ENCODE measurements at regions not wholly inside any gene's neighbourhood (a gene's known extent, or its start where the extent isn't known, plus 50 kb on each side); places are given as distances from the start of the nearest gene placed in this dataset.

- TF ChIP-seq DPF2 (IDR thresholded peaks at IDR 0.05) (peak; percentile 79), RBBP5 (IDR thresholded peaks at IDR 0.05; ENCODE audit: borderline replicate concordance, insufficient read depth, low read length, poor library complexity, severe bottlenecking) (no peak), CC2D1A (IDR thresholded peaks at IDR 0.05) (peak; percentile 18; the same call in 1 of the 2 replicates), ZNF395 (CRISPR knock-in tag; IDR thresholded peaks at IDR 0.05) (no peak), NEUROD1 (IDR thresholded peaks at IDR 0.05; ENCODE audit: borderline replicate concordance, low read depth, low read length, partially characterized antibody) (peak; percentile 14), SIRT6 (IDR thresholded peaks at IDR 0.05; ENCODE audit: low read depth, low read length) (no peak), ZNF561 (CRISPR knock-in tag; conservative IDR thresholded peaks at IDR 0.05) (no peak), TCF7L2 (IDR thresholded peaks at IDR 0.05; ENCODE audit: low read depth, low read length) (no peak), SMARCE1 (IDR thresholded peaks at IDR 0.05) (peak; percentile 77), NCOA1 (IDR thresholded peaks at IDR 0.05; ENCODE audit: low read depth) (no peak), ZNF3 (CRISPR knock-in tag; IDR thresholded peaks at IDR 0.05) (no peak), ZNF764 (CRISPR knock-in tag; IDR thresholded peaks at IDR 0.05; ENCODE audit: low read depth) (no peak), SOX6 (IDR thresholded peaks at IDR 0.05) (peak; percentile 40; the same call in 1 of the 2 replicates), TAL1 (IDR thresholded peaks at IDR 0.05) (0 out of 2 replicates have a peak, but pooled peaks have one; percentile 8), ZNF766 (CRISPR knock-in tag; conservative IDR thresholded peaks at IDR 0.05) (no peak), IRF9 (tag; IDR thresholded peaks at IDR 0.05) (no peak), JUN (IDR thresholded peaks at IDR 0.05; ENCODE audit: borderline replicate concordance, low read depth, low read length) (peak; percentile 72; the same call in 1 of the 2 replicates), JUN (CRISPR knock-in tag; IDR thresholded peaks at IDR 0.05; ENCODE audit: borderline replicate concordance) (no peak), ZC3H8 (IDR thresholded peaks at IDR 0.05) (no peak), CHAMP1 (IDR thresholded peaks at IDR 0.05) (peak; percentile 46; the same call in 1 of the 2 replicates), NKRF (IDR thresholded peaks at IDR 0.05; ENCODE audit: borderline replicate concordance) (no peak)
Observed at GRCh38 chr18:55982992-55983391, 395.0 kb upstream of the TCF4 start (continued).
